NCI-H128 (cell line): ENCODE measurements at regions not wholly inside any gene's neighbourhood (a gene's known extent, or its start where the extent isn't known, plus 50 kb on each side); places are given as distances from the start of the nearest gene placed in this dataset.

Experiments used
- DNase-seq: peaks from one replicate; lab custom pipeline; 2025; ENCODE audit not compliant: unreplicated experiment; lab: John Stamatoyannopoulos, UW

DNA sequence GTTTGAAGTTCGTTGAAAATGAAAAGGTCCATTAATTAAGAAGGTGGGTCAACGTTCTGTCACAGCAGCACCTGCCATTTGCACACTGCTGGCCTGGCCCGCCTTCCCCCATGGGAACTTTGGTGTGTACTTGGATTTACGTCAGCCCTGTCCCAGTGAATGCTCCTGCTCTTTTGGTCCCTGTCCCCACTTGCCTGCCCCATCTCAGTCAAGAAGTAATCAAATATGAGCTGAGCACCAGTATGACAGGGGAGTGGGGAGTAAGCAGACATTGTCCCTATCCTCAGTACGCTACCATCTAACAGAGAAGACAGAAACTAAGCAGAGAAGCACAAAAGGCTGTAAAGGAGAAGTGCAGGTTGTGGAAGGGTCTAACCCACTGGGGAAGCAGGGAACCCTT is 65.1 kb downstream of the SLC4A3 start:
- no peak for DNase-seq

DNA sequence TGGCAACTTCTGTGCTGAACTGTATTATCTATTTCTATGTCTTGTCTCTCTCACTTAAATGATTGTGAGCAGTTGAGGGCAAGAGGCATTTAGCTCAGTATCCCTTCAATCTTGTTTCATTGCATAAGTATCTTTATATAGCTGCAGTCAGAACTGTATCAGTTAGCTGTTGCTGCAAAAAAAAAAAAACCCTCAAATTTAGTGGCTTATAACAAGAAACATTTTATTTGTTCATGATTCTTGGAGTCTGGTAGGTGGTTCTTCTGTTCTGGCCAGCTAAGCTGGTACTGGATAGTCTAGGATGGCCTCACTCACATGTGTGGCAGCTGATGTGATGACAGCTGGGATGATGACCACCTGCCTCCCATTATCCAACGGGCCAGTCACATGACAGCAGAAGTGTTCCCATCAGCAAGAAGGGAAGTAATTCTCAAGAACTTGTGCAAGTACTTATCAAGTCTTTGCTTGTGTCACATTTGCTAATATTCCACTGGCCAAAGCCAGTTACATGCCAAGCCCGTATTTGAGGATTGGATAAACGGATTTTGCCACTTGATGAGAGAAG is 67.8 kb downstream of the SLC4A3 start:
- no peak for DNase-seq

DNA sequence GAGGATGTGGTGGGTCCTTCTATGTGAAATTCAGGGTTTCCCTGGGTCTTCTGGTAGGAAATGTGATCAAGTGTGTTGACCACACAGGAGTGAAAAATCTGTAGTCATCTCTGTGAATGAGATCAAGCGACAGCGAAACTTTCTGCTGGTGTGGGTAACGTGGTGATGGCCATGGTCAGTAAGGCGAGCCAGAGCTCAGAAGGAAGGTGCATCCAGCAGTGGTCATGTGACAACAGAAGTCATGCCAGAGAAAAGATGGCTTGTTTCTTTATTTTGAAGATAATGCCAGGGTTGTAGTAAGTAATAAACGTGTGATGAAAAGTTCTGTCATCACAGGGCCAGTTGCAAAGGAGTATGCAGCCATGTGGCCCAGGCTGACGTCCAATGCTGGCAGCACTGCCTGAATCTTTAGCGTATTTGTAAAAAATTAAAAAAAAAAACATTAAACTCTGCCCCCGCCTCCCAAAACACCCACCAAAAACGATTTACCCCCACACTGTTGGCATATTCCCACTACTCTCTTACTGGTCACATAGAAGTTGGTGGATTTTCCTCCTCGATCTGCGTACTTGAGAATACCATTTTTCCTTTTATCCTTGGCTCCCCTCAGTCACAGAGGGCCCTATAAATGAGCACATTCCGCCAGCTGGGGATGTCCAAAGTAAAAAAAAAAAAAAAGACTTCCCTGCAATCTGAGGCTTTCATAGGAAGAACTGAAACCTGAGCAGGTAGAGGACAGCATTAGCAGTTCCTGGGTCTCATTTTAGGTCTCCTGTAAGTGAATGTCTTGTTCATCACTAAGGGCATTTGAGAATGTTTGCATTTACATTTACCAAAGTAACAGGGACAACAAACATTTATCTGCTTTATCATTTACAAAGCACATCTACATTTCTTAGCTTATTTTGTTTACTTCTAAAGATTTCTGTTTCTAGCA is 70.6 kb downstream of the SLC4A3 start:
- DNase-seq: no peak

DNA sequence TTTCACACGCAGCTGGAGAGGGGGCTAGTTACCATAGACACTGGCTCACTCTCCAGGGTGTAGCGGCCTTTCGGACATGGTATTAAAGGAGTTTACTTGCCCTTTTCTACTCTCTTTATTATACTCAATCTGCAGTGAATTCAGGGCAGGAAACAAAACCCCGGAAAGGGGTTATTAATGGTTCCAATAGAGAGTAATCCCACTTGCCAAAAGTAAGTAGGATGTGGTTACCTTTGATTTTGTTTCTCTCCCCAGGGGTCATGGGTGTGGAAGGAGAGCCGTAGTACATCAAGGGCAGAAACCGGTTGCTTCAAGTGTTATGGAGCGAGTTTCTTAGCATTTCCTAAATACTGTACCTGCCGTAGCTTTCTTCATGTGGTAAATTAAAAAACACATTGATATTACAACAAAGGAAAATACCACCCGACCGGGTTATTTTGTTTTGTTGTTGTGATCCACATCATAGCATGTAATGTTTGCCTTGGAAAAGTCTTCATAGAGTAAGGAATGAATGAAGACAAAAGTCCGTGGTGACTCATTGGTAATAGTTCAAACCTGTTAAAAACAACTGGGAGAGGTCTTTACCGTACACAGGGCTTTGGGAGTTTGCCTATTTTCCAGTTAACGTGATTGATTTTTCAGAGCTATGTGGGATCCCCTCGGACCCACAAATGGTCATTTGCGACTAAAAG is 71.5 kb downstream of the SLC4A3 start:
- DNase-seq: no peak

DNA sequence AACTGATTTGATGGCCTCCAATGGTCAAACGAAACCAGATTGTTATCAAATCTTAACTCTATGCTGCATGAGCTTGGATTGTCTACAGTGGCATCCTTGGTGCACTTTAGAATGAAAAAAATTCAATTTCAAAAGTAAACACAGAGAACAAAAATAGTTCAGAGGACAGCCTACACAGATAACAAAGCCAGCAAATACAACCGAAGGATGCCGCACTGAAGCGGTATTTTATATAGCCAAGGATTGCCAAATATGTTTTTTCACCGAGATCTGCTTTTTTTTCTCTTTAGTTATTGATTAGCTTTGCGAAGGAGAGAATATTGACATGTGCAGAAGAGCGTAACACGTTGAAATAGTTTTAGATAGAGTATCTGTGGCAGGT is 72.0 kb downstream of the SLC4A3 start:
- no peak for DNase-seq

DNA sequence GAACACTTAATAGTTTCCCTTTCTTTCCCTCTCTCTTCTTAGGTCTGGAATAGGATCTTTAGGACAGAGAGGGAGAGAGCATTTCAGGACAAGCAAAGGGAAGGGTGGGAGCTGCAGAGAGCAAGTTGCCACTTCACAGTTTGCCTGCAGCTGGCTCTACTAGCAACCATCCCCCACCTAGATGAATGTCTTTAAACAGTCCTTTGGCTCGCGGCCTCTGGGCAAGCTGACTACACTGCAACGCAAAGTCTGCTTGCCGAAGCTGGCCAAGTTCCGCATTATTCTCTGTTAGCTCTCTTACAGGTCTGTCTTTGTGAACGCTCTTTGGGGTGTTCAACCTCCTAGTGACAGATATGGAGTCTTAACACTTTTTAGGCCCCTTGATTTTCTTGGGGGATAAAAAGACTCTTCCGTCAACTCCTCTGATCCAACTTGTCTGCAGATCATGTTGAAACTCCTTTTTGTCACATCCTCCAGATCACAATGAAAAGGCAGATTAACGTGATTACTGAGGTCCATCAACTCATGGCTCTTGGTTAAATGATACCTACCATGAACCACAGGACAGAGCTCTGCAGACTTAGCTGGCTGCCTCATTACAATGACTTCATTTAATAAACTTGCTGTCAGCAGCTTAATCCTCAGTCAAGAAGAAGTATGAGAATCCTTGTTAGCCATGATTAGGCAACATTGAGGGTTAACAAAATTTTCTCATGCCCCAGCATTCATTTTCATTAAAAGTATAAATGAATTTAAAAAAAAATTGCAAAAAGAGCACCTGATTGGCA is 74.6 kb downstream of the SLC4A3 start:
- no peak for DNase-seq

DNA sequence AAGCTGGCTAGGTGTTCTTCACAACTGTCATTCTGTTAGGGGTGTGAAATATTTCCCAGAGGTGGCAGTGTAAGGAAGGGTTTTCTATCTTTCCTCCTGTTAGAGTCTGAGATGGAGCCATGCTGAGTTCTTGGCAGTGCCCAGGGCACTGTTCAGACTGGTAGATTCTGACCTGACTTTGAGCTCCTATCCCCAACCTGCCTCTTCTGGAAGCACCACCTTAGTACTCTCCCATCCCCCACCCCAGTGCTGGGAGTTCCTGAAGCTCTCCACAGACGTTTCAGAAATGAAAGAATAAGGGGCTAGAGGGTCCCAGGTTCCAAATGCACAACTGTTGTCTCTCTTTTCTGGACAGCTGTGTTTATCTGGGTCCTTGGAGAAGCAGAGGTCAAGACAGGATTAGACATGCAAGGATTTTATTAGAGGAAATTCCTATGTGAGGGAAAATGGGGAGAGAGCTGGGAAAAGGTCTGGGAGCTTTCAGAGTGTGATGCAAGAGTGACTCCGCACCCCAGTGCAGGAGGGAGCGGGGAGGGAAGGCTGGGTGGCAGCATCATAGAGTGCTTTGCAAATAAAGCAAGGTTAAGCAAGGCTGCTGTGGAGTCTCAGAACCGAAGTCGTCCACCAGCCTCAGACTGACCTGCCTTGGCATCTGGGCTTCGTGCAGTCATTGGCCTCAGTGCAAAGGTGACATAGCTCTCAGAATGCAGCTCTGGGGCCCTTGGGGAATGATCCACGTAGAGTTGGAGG is 75.5 kb downstream of the SLC4A3 start:
- no peak for DNase-seq

DNA sequence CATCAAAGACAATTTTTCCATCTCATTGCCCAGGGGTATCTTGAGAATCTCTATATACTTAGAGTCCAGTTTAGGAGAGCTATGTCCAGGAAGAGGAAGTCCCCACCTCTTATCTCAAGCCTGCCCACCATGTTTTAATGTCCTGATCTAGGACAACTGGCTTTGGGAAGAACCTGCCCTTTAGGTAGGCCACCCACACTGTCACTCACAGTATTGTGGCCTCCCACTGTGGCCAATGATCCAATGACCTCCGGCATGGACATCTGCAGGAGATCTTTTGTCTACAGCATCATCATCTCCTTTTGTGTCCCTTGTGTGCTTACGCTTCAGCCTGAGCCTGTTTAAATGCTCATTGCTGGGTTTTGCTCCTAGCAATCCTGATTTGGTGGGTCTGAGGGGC is 77.4 kb downstream of the SLC4A3 start:
- no peak for DNase-seq

DNA sequence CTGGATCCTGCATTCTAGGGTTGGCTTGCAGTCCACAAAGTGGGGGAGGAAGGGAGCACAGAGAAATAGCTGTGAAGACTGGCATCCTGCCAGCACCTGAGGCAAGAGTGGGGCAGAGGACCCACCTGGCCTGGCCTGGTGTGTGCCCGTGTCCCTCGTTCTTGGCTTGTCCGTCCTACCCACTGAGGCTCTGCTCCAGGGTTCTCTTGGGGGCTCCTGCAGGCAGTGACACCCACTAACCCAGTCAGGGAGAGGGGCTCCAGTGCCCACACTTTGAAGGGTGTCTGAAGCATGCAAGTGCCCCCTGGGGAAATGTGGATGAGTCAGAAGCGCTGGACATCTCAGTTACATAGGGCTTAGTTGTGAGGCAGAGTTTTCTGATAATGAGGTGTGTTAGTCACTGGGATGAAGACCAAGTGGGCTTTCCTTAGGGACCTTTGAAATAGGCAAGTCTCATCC is 79.4 kb downstream of the SLC4A3 start:
- no peak for DNase-seq

DNA sequence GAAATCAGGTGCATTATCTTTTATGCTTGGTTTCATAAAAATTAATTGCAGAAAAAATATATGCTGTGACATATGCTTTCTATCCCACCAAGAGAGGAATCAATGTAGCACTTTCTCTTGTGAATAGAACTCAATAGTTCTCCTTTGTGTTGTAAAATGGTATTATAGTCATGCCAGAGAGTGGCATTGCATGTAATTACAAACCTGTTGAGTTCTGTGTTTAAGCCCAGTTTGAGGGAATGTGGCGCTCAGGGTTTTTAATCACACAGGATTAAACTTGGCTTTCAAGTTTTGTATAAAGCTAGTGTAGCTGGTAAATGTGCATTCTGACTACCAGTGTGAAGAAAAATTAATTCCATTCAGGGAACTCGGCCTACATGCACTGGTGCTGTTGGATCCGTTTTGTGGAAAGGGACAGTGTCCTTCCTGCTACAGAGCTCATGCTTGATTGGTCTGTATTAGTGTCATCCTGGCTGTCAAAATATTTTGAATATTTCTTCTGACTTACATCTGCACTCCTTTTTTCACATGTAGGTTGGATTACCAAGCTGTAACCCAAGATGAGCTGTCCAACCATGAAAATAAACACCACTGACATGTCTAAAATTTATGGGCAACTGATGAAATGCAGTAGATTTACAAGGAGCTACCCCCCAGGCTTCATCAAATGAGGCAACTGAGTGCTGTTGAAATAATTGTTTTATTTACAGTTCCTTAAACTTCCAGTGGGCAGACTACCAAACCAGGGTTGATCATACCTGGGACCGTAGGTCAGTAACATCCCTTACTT is 80.3 kb downstream of the SLC4A3 start:
- no peak for DNase-seq

DNA sequence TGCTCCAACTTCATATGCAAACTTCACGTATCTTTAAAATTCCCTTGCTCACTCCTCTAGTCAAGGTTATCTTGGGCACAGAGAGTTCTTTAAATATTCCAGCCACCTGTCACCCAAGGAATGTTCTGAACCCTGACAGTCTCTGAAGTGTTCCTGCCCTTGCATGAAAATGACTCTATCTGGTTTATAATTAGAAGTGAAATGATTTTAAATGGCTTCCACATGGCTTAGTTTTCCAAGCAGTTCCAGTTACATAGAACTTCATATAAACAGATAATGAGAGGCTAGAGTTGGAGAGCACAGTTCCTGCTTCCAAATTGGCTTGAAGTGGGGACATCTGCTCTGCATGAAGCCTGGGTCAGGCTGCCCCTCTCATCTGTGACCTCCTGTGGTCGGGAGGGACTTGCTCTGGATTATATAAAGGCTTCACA is 81.9 kb downstream of the SLC4A3 start:
- DNase-seq: no peak

DNA sequence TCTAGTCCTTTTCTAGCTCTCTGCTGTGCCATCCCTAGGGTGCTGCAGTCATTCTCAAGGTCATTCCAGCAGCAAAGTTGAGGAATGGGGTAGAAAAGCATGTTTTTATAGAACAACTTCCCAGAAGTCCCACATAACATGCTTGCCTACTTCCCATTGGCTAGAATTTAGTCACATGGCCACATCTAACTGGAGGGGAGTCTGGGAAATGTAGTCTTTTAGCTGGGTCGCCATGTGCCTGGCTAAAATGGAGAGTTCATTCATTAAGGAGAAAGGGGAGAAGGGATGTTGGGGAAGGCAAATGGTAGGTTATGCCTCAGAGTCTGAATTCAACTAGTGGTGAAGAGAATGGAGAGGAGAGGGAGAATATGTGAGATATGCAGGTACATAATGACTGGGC is 85.7 kb downstream of the SLC4A3 start:
- DNase-seq: no peak

DNA sequence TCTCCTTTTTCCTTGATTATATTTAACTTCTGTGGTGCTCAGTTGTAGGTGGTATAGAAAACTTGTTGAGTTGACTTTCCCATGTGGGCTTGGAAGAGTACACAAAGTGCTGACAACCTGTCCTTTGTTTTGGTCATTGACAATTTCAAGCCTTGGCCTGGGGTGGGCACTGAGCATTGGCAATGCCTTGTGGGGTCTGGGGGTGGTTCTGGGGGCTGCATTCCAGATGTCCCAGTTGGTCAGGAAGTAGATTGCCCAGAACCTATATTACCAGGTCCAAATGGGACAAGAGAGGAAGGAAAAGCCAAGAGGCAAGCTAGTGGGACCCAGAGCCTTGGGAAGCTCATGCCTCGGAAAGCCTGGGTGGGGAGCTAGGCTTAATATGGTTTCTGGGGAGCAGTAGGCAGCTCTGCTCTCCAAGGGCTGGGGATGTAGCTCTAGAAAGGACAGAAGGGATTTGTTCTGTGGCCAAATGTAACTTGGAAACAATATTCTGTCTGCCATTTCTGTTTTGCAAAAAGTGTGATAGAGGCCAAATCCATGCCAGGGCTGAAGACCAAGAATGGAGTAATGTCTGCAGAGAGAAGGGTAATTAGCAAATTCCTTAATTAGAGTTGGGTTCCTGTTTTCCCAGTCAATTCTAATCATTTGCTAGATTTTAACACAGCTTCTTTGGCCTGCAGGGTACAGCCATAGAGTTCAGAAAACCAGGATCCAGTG is 87.4 kb downstream of the SLC4A3 start:
- DNase-seq: no peak

DNA sequence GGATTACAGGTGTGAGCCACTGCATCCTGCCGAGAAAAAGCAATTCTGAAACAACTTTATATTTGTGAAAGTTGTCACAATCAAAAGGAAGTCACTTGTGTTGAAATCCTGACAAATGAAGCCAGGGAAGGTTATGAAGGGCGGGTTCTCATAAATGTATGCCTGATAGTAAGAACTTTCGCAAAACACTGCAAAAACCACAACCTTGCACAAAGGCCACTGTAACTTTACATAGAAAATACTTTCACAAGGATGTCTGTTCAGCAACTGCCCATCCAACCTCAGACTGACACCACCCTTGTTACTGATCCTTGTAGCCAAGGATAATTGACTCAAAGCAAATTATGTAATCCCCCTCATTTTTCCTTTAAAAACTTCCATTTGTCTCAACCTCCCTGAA is 90.6 kb downstream of the SLC4A3 start:
- no peak for DNase-seq

DNA sequence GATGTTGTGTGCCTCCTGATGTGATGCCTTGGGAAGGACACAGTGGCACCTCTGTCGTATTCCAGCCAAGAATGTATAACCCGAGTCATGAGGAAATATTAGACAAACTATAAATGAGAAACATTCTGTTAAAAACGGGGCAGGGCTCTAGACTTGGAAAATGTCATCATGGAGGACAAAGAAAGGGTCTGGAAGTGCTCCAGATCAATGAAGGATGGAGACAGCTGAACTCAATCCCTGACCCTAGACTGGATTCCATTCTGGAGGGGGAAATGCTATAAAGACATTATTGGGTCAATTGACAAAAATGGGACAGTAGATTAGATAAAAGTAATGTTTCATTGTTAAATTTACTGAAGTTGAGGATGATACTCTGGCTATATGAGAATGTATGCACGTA is 92.1 kb downstream of the SLC4A3 start:
- DNase-seq: no peak

DNA sequence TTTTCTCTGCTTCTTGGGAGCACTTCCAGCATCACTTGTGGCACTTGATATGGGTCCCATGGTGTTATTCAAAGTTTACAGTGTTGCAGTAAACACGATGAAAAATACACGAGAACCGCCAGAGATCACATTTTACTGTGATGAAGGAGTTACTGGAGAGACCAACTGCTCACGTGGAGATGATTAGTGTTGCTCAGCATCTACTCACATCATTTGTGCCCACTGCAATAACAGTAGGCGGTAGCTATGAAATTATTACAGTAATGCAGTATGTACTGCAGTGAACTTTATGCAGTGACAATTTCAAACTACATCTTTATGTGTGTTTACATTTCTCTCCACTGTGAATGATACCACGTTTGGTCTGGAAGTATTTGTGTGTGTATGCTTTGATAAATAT is 93.5 kb downstream of the SLC4A3 start:
- DNase-seq: no peak

DNA sequence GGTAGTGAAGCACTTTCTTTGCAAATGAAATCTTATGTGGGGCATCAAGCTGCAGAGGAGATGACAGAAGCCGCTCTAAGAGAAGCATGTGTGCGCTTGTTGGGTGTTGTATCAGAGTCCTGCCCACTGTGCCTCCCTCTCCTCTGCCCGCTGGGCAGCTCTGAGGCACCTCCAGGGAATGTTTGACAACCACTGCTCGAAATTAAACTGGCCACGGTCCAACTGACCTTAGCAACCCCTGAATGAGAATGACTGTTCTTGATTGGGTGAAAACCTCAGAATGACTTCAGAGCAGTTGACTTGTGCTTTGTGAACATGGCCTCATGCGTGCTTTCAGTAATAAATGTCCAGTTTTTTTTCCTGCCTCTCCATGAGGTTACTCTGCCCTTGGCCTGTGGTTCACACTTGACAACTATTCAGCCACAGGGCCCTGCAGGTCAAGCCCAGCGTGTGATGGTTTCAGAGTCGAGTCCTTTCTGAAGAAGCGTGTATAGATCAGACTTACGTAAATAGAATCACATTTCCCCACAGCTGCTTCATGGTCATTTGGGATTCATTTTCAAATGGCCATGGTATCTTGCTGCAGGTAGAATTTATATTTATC is 94.9 kb downstream of the SLC4A3 start:
- DNase-seq: no peak

DNA sequence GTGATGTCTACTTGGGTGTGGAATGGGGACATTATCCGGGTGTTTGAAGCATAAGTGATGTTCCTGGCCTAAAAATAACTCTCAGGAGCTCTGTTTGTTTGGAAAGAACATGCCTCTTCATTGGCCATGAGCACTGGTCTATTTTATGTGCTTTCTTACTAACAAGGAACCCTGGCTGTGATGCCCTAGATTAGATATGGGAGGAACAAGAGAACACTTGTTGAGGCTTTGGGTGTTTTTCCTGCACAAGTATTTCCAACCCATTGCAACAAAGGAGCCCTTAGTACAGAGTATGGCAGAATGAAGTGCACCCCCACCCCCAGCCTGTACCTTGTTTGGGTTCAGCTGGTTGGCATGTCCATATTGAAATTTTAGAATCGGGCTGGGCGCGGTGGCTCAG is 95.9 kb downstream of the SLC4A3 start:
- DNase-seq: no peak

DNA sequence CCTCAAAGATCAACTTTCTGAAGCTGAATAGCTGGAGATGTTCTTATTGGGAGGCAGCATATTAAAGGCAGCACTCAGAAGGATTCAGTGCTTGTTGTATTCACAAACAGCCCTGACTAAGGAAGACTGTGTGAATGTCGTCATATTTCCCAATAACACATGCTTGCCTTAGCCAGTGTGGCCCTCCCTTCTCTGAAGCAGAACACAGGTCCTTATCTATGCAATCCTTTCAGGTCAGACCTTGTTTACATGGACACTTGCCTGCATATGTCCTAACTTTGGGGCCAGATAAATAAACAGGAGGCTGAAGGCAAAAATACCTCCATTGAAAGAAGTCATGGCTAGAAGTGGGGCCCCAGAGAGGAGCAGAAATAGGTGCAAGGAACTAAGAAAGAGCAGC is 97.2 kb downstream of the SLC4A3 start:
- no peak for DNase-seq
